Middle frontal gyrus (tissue), 1 donor: ENCODE measurements at regions not wholly inside any gene's neighbourhood (a gene's known extent, or its start where the extent isn't known, plus 50 kb on each side); places are given as distances from the start of the nearest gene placed in this dataset.

ENCODE experiments used
- DNase-seq: peaks from one replicate; pipeline ENCODE4 v3.0.0-alpha.2; 2015; ENCODE audit warnings: low spot score; ENCODE audit errors: extremely low spot score

DNA sequence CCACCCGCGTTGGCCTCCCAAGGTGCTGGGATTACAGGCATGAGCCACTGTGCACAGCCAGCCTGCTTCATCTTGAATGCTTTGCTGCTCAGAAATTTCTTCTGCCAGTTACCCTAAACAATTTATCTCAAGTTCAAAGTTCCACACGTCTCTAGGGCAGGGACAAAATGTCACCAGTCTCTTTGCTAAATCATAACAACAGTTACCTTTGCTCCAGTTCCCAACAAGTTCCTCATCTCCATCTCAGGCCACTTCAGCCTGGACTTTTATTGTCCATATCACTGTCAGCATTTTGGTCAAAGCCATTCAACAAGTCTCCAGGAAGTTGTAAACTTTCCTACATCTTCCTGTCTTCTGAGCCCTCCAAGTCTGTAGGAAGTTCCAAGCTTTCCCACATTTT is 159.5 kb upstream of the DYRK2 start:
- DNase-seq = no peak

- DNase-seq = no peak
Observed at GRCh38 chr12:67496581-67496980, 152.0 kb upstream of the DYRK2 start.

GRCh38 chr12:67498991-67499390 is 149.6 kb upstream of the DYRK2 start:
- DNase-seq = peak; percentile 38

GRCh38 chr12:67501362-67501761 is 147.2 kb upstream of the DYRK2 start:
- no peak for DNase-seq

DNA sequence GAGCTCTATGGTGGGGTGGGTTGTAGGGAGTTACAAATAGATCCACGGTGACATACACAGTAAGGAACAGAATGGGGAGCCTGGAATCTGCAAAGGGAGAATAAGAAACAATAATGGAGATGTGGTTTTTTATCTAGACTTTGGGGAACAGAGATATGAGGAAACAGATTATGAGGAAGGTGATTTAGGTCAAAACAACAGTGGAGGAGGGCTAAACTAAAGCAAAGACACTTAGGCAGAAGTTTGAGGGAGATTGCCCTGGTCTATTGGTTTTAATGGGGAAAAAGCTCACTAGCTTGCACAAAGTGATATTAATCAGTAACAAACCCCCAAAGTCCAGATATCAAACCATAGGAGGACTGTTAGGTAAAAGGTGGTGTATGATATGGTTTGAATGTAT is 144.5 kb upstream of the DYRK2 start:
- no peak for DNase-seq

- DNase-seq = no peak
Observed at GRCh38 chr12:67506739-67507138, 141.8 kb upstream of the DYRK2 start.

DNA sequence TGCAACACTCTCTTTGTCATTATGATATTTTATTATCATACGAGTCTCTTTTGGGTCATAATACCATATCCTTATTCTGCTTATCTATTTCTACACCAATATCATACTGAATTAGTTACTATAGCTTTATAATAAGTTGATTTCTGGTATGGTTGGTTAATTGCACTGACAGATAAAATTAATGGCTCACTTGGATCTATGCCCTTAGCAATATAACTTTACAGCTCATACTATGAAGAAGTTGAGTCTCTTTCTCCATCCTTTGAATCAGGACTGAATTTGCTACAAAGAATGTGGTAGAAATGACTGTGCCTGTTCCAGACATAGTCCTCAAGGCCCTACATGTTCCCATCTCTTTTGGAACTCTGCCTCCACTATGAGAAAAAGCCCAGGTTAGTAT is 139.7 kb upstream of the DYRK2 start:
- no peak for DNase-seq

- DNase-seq = no peak
Observed at GRCh38 chr12:67509666-67510386, 138.7 kb upstream of the DYRK2 start.

DNA sequence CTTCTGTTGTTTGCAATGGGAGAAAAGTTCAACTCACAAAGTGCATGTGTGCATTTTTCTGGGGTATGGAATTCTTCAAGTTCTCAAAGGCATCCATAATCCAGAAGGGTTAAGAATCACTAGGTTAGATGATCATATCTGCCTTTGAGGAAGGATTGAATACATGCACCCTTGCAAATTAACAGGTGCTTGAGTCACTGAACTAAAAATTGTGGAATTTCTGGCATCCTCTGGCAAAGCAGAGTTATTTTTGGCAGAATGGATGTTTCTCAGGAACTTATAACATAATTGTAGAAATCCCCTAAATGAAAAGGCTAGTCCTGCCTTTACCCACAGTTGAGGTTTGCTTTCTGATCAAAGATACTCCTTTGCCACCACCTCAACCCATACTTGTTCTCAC is 136.5 kb upstream of the DYRK2 start:
- DNase-seq = no peak

DNA sequence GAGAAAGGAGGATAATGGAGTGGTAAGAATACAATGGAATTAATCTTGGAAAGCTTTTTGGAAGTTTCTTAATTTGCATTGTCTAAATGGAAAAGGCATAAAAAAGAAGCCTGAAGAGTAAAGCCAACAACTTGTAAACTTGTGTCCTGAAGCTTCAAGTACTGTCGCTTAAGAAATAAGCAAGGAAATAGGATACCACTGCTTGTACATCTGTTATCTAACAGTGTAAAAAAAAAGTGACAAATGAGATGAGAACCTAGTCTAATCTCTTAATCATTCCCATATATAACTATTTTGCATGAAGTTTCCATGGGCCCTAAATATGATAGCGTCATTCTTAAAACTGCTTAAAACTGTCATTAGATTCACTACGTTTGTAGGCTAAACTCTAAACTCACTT is 134.0 kb upstream of the DYRK2 start:
- DNase-seq = no peak

- no peak for DNase-seq
Observed at GRCh38 chr12:67515679-67516340, 132.7 kb upstream of the DYRK2 start.

- DNase-seq = no peak
Observed at GRCh38 chr12:67517181-67517887, 131.2 kb upstream of the DYRK2 start.

DNA sequence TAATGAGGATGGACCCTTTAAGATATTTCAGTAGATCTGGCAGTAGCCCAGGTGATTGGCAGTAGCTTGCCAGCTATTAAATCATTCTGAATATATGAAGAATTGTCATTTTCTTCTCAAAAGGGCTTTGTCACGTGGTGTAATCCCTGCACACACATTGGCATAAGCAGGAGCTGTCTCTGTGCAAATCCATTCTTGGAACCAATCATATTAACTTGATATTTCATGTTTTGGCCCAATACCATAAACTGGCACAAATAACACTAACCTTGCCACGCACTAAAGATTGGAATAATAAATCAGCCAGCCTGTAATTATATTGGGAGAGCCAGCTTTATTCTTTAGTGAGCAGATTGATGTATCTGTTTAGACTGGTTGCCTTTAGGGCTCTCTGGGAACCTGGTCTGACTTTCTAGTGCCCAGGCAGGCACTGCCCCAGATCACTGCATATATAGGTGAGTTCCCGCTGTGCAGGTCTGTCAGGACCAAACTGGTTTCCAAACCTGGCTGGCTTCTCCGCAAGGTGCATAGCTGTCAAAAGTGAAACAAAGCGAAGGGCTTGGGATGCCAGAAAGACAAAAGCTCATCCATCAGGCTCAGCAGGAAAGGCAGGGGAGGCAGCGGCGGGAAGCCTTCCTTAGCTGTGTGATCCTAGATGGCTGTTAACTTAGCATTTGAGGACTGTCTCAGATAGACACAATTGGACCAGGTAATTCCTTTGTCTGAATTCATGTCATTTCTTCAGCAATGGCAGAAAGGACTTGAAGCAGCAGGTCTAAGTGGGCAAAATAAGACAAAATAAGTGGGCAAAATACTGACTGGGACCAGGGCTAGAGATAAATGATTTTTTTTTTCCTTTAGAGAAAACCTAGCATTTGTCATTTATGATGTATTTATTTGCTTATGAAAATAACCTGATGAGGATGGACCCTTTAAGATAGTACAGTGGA is 128.8 kb upstream of the DYRK2 start:
- no peak for DNase-seq

DNA sequence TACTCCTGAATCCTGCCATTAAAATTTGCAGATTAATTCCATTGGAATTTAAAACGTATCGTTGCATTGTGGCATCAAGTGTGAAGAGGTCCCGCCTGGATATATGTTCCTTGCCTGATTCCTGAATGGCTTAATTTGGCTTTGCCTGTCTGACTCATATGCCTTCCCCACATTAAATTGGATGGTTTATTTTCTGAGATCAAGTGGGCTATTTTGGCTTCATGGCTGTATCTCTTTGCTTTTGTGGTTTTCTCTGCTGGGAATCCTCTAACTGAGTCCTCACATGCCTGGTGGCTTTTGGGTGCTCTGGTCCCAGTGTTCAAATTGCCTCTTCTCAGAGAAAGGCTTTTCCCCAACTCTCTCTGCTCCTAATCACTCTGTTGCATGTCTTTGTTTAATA is 127.9 kb upstream of the DYRK2 start:
- no peak for DNase-seq

DNA sequence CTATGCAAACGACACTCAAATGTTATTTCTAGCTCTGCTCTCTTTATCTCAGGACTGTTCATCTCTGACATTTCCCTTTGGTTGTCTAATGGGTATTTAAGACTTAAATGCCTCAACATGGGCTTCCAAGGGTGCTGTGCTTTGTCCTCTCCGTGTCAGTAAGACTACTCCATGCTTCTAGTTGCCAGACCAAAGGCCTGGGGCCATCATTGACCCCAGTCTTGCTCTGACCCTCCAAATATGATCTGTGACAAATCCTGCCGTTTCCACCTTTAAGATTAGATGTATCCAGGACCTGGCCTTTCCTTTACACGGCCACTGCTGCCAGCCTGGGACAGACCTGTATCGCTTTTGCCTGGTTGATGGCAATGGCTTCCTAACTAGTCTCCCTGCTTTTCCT is 126.3 kb upstream of the DYRK2 start:
- no peak for DNase-seq

GRCh38 chr12:67523538-67523937 is 125.0 kb upstream of the DYRK2 start:
- no peak for DNase-seq

GRCh38 chr12:67524861-67525616 is 123.5 kb upstream of the DYRK2 start:
- DNase-seq = no peak

GRCh38 chr12:67525617-67525884 is 123.0 kb upstream of the DYRK2 start:
- no peak for DNase-seq

DNA sequence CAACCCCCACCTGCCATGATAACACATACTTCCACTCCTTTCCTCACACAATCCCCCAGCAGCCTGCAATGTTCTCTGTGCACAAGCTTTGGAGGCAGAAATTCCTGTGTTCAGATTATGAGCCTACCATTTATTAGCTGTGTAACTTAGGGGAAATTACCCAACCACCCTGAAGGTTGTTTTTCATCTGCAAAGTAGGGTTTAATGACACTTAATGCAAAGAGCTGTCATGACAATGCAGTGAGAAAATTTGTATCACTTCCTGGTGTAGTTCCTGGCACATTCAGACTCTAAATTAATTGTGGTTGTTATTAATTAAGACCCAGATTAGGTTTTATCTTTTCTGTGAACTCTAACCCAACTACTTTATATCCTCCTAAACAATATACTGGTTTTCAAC is 122.4 kb upstream of the DYRK2 start:
- DNase-seq = no peak

DNA sequence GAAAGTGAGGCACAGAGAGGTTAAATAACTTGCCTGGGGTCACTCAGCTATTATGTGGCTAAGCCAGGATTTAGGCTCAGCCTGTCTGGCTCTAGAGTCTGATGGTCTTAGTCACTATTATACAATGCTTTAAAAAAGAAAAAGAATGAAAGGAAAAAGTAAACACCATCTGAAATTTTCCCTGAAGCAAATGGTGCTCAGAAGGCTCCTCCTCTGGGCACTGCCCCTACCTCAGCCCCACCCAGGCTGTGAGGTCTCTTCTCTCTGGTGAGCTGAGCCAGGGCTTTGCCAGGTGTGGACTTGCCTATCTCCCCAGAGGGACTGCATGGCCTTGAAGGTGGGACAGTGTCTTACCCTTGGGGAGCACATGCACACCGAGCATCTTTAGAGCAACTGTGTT is 117.5 kb upstream of the DYRK2 start:
- DNase-seq = no peak

GRCh38 chr12:67531501-67531900 is 117.0 kb upstream of the DYRK2 start:
- DNase-seq = no peak
